GM12872 (cell line): ENCODE measurements at regions not wholly inside any gene's neighbourhood (a gene's known extent, or its start where the extent isn't known, plus 50 kb on each side); places are given as distances from the start of the nearest gene placed in this dataset.

Source experiments
- CTCF ChIP-seq: IDR thresholded peaks from 3 replicates; pipeline ENCODE4 v1.5.1; 2011; ENCODE audit warnings: low read depth, mild to moderate bottlenecking, low read length, moderate library complexity; ENCODE audit not compliant: insufficient read depth

GRCh38 chr2:5926871-5927512 lies 234.8 kb downstream of the SOX11 start:
- TF ChIP-seq CTCF, result no peak

- no peak for TF ChIP-seq CTCF
These were observed 240.6 kb downstream of the SOX11 start for GRCh38 chr2:5932556-5933469.

- TF ChIP-seq CTCF, result no peak
These were observed 241.5 kb downstream of the SOX11 start for GRCh38 chr2:5933669-5934068.

- no peak for TF ChIP-seq CTCF
These were observed 245.1 kb downstream of the SOX11 start for GRCh38 chr2:5937321-5937720.

GRCh38 chr2:5937851-5938565 lies 245.8 kb downstream of the SOX11 start:
- no peak for TF ChIP-seq CTCF

- no peak for TF ChIP-seq CTCF
These were observed 246.3 kb downstream of the SOX11 start for GRCh38 chr2:5938566-5938896.

- TF ChIP-seq CTCF, result no peak
These were observed 247.4 kb downstream of the SOX11 start for GRCh38 chr2:5939553-5939952.
